ENCODE measurements at regions not wholly inside any gene's neighbourhood (a gene's known extent, or its start where the extent isn't known, plus 50 kb on each side); places are given as distances from the start of the nearest gene placed in this dataset.

- no peak for DNase-seq
Measured at GRCh38 chr4:163969291-163969690, 474.8 kb downstream of the TMA16 start.

GRCh38 chr4:163976588-163976987 is 482.1 kb downstream of the TMA16 start:
- DNase-seq: no peak

GRCh38 chr4:163988391-163988790 is 493.9 kb downstream of the TMA16 start:
- DNase-seq: peak; percentile 36

GRCh38 chr4:163988865-163989264 is 494.4 kb downstream of the TMA16 start:
- peak; percentile 61 for DNase-seq

GRCh38 chr4:163991298-163991865 is 496.9 kb downstream of the TMA16 start:
- peak; percentile 3 for DNase-seq

GRCh38 chr4:164009435-164009834 is 514.9 kb downstream of the TMA16 start:
- no peak for DNase-seq

GRCh38 chr4:164011791-164012190 is 517.3 kb downstream of the TMA16 start:
- no peak for DNase-seq

- peak; percentile 44 for DNase-seq
Measured at GRCh38 chr4:164012396-164013027, 518.0 kb downstream of the TMA16 start.

- DNase-seq: no peak
Measured at GRCh38 chr4:164021947-164022346, 527.5 kb downstream of the TMA16 start.

- DNase-seq: no peak
Measured at GRCh38 chr4:164023214-164023613, 528.7 kb downstream of the TMA16 start.

- no peak for DNase-seq
Measured at GRCh38 chr4:164027805-164028204, 533.3 kb downstream of the TMA16 start.

GRCh38 chr4:164039482-164039881 is 545.0 kb downstream of the TMA16 start:
- no peak for DNase-seq

- DNase-seq: no peak
Measured at GRCh38 chr4:164056426-164057142, 562.1 kb downstream of the TMA16 start.

GRCh38 chr4:164058776-164059445 is 564.4 kb downstream of the TMA16 start:
- no peak for DNase-seq

- DNase-seq: no peak
Measured at GRCh38 chr4:164060456-164060855, 566.0 kb downstream of the TMA16 start.

- no peak for DNase-seq
Measured at GRCh38 chr4:164068392-164068791, 573.9 kb downstream of the TMA16 start.

- DNase-seq: no peak
Measured at GRCh38 chr4:164070625-164071024, 576.1 kb downstream of the TMA16 start.

GRCh38 chr4:164081371-164081770 is 586.9 kb downstream of the TMA16 start:
- no peak for DNase-seq

GRCh38 chr4:164081801-164082200 is 587.3 kb downstream of the TMA16 start:
- DNase-seq: peak; percentile 1

GRCh38 chr4:164087733-164088132 is 593.2 kb downstream of the TMA16 start:
- no peak for DNase-seq

- DNase-seq: no peak
Measured at GRCh38 chr4:164095313-164096110, 601.0 kb downstream of the TMA16 start.

- no peak for DNase-seq
Measured at GRCh38 chr4:164096766-164097518, 602.5 kb downstream of the TMA16 start.

All from NCI-H69 (cell line).